AG04450 (cell line): ENCODE measurements at regions not wholly inside any gene's neighbourhood (a gene's known extent, or its start where the extent isn't known, plus 50 kb on each side); places are given as distances from the start of the nearest gene placed in this dataset.

Experiments
- CTCF ChIA-PET: fragments of 300-600, 350-600 bp; formaldehyde crosslinking; extraction: SDS; loops from one replicate; lab custom pipeline; 2022; ENCODE audit warnings: antibody characterized with exemption, inconsistent platforms; lab: Charles Lee
- POLR2A ChIA-PET: fragments of 350-600 bp; formaldehyde crosslinking; extraction: SDS; loops from one replicate; lab custom pipeline; 2021; ENCODE audit warnings: antibody characterized with exemption, inconsistent platforms; lab: Yijun Ruan, JAX
- DNase-seq: peaks from one replicate; pipeline ENCODE4 v3.0.0-alpha.2; 2011; ENCODE audit warnings: low read depth, low spot score
- H3K27ac ChIP-seq: one replicate; pipeline ENCODE4 v1.5.1; 2012; ENCODE audit warnings: low read depth, low read length, control low read depth
- H3K27me3 ChIP-seq: one replicate; pipeline ENCODE4 v1.6.0; 2012; ENCODE audit warnings: low read length; ENCODE audit not compliant: control insufficient read depth, insufficient read depth
- H3K4me3 ChIP-seq: 2 replicates; pipeline ENCODE4 v1.5.1; 2011; ENCODE audit warnings: mild to moderate bottlenecking, low read depth, low read length, control low read depth
- H3K9me3 ChIP-seq: 2 replicates; pipeline ENCODE4 v1.5.1; 2012; ENCODE audit warnings: low read length; ENCODE audit not compliant: control insufficient read depth, insufficient read depth
- CTCF ChIP-seq: IDR thresholded peaks from 2 replicates; pipeline ENCODE4 v1.5.1; 2011; ENCODE audit warnings: low read depth, low read length, control low read depth, inconsistent platforms

GRCh38 chrX:8105531-8105930 is 65.5 kb downstream of the VCX2 start:
- Histone ChIP-seq H3K27ac (no peak overlapping the region), H3K9me3 (no peaks in the 10 kb centered on the region), H3K4me3 (no peak overlapping the region), H3K27me3 (no peaks in the 10 kb centered on the region)
- no peak for TF ChIP-seq CTCF
- CTCF ChIA-PET: no interaction called here
- POLR2A ChIA-PET: no interaction called here
- no peak for DNase-seq

- ChIA-PET CTCF (no interaction called here), POLR2A (no interaction called here)
- TF ChIP-seq CTCF: no peak
- H3K9me3 ChIP-seq: no peaks in the 10 kb centered on the region
- no peak for DNase-seq
- H3K27ac ChIP-seq: no peak overlapping the region
- H3K4me3 ChIP-seq: no peak overlapping the region
- no peaks in the 10 kb centered on the region for H3K27me3 ChIP-seq
Observed at GRCh38 chrX:8103655-8104054, 67.4 kb downstream of the VCX2 start.

- POLR2A ChIA-PET: no interaction called here
- CTCF ChIA-PET: no interaction called here
- TF ChIP-seq CTCF: no peak
- DNase-seq: no peak
- no peaks in the 10 kb centered on the region for H3K9me3 ChIP-seq
- H3K4me3 ChIP-seq: no peak overlapping the region
- no peak overlapping the region for H3K27ac ChIP-seq
- H3K27me3 ChIP-seq: no peaks in the 10 kb centered on the region
Observed at GRCh38 chrX:8091510-8091909, 79.6 kb downstream of the VCX2 start.

- ChIA-PET CTCF (no interaction called here), POLR2A (no interaction called here)
- no peaks in the 10 kb centered on the region for H3K27me3 ChIP-seq
- no peak for DNase-seq
- TF ChIP-seq CTCF: no peak
- H3K9me3 ChIP-seq: no peaks in the 10 kb centered on the region
- H3K4me3 ChIP-seq: no peak overlapping the region
- no peak overlapping the region for H3K27ac ChIP-seq
Observed at GRCh38 chrX:8090906-8091305, 80.2 kb downstream of the VCX2 start.

GRCh38 chrX:8090482-8090881 is 80.6 kb downstream of the VCX2 start:
- no peak for DNase-seq
- no peaks in the 10 kb centered on the region for H3K9me3 ChIP-seq
- H3K27ac ChIP-seq: no peak overlapping the region
- CTCF ChIA-PET: no interaction called here
- no peak overlapping the region for H3K4me3 ChIP-seq
- no peaks in the 10 kb centered on the region for H3K27me3 ChIP-seq
- TF ChIP-seq CTCF: no peak
- POLR2A ChIA-PET: no interaction called here
